ENCODE measurements at regions not wholly inside any gene's neighbourhood (a gene's known extent, or its start where the extent isn't known, plus 50 kb on each side); places are given as distances from the start of the nearest gene placed in this dataset.

DNA sequence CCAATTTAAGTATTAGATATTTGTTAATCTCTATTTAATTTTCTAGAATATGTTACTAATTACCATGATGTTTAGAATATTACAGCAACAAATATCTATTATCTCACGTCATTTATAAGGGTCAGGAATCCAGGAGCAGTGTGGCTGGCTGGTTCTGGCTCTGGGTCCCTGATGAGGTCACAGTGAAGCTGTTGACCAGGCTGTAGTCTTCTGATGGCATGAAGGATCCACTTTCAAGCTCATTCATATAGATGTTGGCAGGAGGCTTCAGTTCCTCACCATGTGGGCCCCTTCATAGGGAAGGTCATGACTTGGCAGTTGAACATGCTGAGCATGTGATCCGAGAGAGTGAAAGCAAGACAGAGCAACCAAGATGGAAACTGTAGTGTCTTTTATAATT is 375.6 kb downstream of the ATP23 start:
- H3K4me3 ChIP-seq (replicated peaks in 1 of 2; ENCODE audit: low read depth in 1 of 2, low read length in 2 of 2), result no peak overlapping the region
- POLR2A ChIA-PET, result no interaction called here
- H3K4me2 ChIP-seq (ENCODE audit: low read length), result no peak overlapping the region
- H3K9me2 ChIP-seq (ENCODE audit: insufficient read depth), result no peaks in the 10 kb centered on the region; the same call in 1 of the 2 replicates
- no peak overlapping the region for H3K27ac ChIP-seq (ENCODE audit: low read depth, low read length)
- RAD21 ChIA-PET (ENCODE audit: low non-redundant PET in 1 of 2, low total read pairs in 2 of 2, uncharacterized antibody in 2 of 2, unreplicated experiment in 2 of 2), result no interaction called here
- H3K9ac ChIP-seq (ENCODE audit: low read length), result no peak overlapping the region
- H3K36me3 ChIP-seq (ENCODE audit: control insufficient read depth in 1 of 2, insufficient read depth in 2 of 2, low read length in 2 of 2), result no peaks in the 10 kb centered on the region
- DNase-seq (ENCODE audit: low read depth, low spot score), result no peak
- no peak for TF ChIP-seq POLR2AphosphoS5 (IDR thresholded peaks at IDR 0.05; ENCODE audit: low read depth, low read length)
- no peak for TF ChIP-seq FOSL1 (IDR thresholded peaks at IDR 0.05; ENCODE audit: low read depth)
- no peak for TF ChIP-seq TCF7L2 (IDR thresholded peaks at IDR 0.05; ENCODE audit: borderline replicate concordance, extremely low read depth, insufficient read depth, insufficient read length)
- no peak for TF ChIP-seq CTCF (IDR thresholded peaks at IDR 0.05 in 2 of 3, conservative IDR thresholded peaks at IDR 0.05 in 1 of 3; ENCODE audit: borderline replicate concordance in 1 of 3, insufficient read depth in 1 of 3, low read depth in 2 of 3, low read length in 2 of 3)
- no peak for TF ChIP-seq CEBPB (IDR thresholded peaks at IDR 0.05; ENCODE audit: low read depth)
- TF ChIP-seq SIN3A (IDR thresholded peaks at IDR 0.05; ENCODE audit: low read depth), result no peak
- no peak for TF ChIP-seq POLR2A (IDR thresholded peaks at IDR 0.05; ENCODE audit: borderline replicate concordance, extremely low read depth, insufficient read depth, insufficient read length)
- TF ChIP-seq ATF3 (IDR thresholded peaks at IDR 0.05), result no peak
- no peak for TF ChIP-seq RAD21 (IDR thresholded peaks at IDR 0.05; ENCODE audit: low read depth)
- H3K4me1 ChIP-seq (ENCODE audit: control insufficient read depth in 1 of 2, insufficient read depth in 2 of 2, low read length in 2 of 2), result no peaks in the 10 kb centered on the region
- no peaks in the 10 kb centered on the region for H3K79me2 ChIP-seq (ENCODE audit: insufficient read depth, low read length)
- CTCF ChIA-PET, result no interaction called here
- no peak overlapping the region for H2AFZ ChIP-seq (ENCODE audit: low read depth, low read length, poor library complexity, severe bottlenecking)
- H3K27me3 ChIP-seq (ENCODE audit: insufficient read depth, low read length), result no peaks in the 10 kb centered on the region
- no peaks in the 10 kb centered on the region for H3K9me3 ChIP-seq (ENCODE audit: control insufficient read depth in 1 of 2, insufficient read depth in 1 of 2, low read depth in 1 of 2, low read length in 2 of 2)
- H4K20me1 ChIP-seq (ENCODE audit: insufficient read depth), result no peaks in the 10 kb centered on the region
- ATAC-seq, result no peak
- intact Hi-C loops (cut with micrococcal nuclease), result no loop called here
- no TSS peak for BruUV-seq (replicated peaks)

DNA sequence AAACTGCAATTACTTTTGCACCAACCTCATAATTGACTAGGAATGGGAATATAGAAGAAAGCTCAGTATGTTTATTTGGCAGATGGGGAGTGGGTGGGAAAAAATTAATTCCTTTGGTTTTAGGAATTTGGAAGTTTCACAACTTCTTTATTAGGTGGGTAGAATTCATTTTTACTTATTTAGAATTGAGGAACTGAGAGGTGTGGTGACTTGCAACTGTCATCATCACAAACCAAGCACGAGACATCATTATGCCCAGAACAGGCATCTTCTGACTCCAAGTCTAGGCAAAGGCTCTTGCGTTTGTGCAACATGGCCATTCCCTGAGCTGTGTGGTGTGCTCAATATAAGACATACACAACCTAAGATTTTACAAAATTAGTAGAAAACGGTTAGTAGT is 380.0 kb downstream of the ATP23 start:
- RAD21 ChIA-PET (ENCODE audit: low non-redundant PET in 1 of 2, low total read pairs in 2 of 2, uncharacterized antibody in 2 of 2, unreplicated experiment in 2 of 2), result no interaction called here
- Histone ChIP-seq H3K9ac (ENCODE audit: low read length) (no peak overlapping the region), H3K27ac (ENCODE audit: low read depth, low read length) (no peak overlapping the region), H3K9me2 (ENCODE audit: insufficient read depth) (no peaks in the 10 kb centered on the region), H3K4me1 (ENCODE audit: control insufficient read depth in 1 of 2, insufficient read depth in 2 of 2, low read length in 2 of 2) (no peaks in the 10 kb centered on the region), H3K27me3 (ENCODE audit: insufficient read depth, low read length) (no peaks in the 10 kb centered on the region), H3K79me2 (ENCODE audit: insufficient read depth, low read length) (no peaks in the 10 kb centered on the region), H3K36me3 (ENCODE audit: control insufficient read depth in 1 of 2, insufficient read depth in 2 of 2, low read length in 2 of 2) (no peaks in the 10 kb centered on the region), H4K20me1 (ENCODE audit: insufficient read depth) (no peaks in the 10 kb centered on the region), H3K4me3 (replicated peaks in 1 of 2; ENCODE audit: low read depth in 1 of 2, low read length in 2 of 2) (no peak overlapping the region), H3K9me3 (ENCODE audit: control insufficient read depth in 1 of 2, insufficient read depth in 1 of 2, low read depth in 1 of 2, low read length in 2 of 2) (no peaks in the 10 kb centered on the region), H2AFZ (ENCODE audit: low read depth, low read length, poor library complexity, severe bottlenecking) (no peak overlapping the region), H3K4me2 (ENCODE audit: low read length) (no peak overlapping the region)
- CTCF ChIA-PET, result no interaction called here
- intact Hi-C loops (cut with micrococcal nuclease), result no loop called here
- POLR2A ChIA-PET, result no interaction called here
- no peak for ATAC-seq
- BruUV-seq (replicated peaks), result no TSS peak
- no peak for DNase-seq (ENCODE audit: low read depth, low spot score)
- TF ChIP-seq, protein P1, sequence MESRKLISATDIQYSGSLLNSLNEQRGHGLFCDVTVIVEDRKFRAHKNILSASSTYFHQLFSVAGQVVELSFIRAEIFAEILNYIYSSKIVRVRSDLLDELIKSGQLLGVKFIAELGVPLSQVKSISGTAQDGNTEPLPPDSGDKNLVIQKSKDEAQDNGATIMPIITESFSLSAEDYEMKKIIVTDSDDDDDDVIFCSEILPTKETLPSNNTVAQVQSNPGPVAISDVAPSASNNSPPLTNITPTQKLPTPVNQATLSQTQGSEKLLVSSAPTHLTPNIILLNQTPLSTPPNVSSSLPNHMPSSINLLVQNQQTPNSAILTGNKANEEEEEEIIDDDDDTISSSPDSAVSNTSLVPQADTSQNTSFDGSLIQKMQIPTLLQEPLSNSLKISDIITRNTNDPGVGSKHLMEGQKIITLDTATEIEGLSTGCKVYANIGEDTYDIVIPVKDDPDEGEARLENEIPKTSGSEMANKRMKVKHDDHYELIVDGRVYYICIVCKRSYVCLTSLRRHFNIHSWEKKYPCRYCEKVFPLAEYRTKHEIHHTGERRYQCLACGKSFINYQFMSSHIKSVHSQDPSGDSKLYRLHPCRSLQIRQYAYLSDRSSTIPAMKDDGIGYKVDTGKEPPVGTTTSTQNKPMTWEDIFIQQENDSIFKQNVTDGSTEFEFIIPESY (IDR thresholded peaks at IDR 0.05; ENCODE audit: extremely low read depth, insufficient replicate concordance, low read length), result no peak
- no peak for TF ChIP-seq ZFX (IDR thresholded peaks at IDR 0.05)
- no peak for TF ChIP-seq EZH2 (IDR thresholded peaks at IDR 0.05)
- no peak for TF ChIP-seq CTCF (IDR thresholded peaks at IDR 0.05 in 2 of 3, conservative IDR thresholded peaks at IDR 0.05 in 1 of 3; ENCODE audit: borderline replicate concordance in 1 of 3, insufficient read depth in 1 of 3, low read depth in 2 of 3, low read length in 2 of 3)
- TF ChIP-seq CBX3 (IDR thresholded peaks at IDR 0.05; ENCODE audit: low read depth), result no peak
